Pancreas (tissue), 10 donors: ENCODE measurements at regions not wholly inside any gene's neighbourhood (a gene's known extent, or its start where the extent isn't known, plus 50 kb on each side); places are given as distances from the start of the nearest gene placed in this dataset.

Experiments
- ATAC-seq, 4 donors: fragments of 200-7000 bp; cut with Tn5 transposase; one replicate each; pipeline versions ENCODE4 v1.8.0 to v1.9.1; 2020; ENCODE audit warnings: mild to moderate bottlenecking in 4 of 4, moderate library complexity in 4 of 4
- DNase-seq, 6 donors: peaks; one replicate each; pipeline ENCODE4 v3.0.0-alpha.2; 2020
- FAIRE-seq: peaks from 2 replicates; lab custom pipeline; 2012; peaks lifted over from hg19 to GRCh38; lab: Jason Lieb, UNC
- H3K27ac ChIP-seq, 4 donors: fragments of 200-600 bp; sonication (generic); 1 replicate in 3 of 4; 2 replicates in 1 of 4; pipeline versions ENCODE4 v1.5.0 to v1.8.0; 2020
- H3K27me3 ChIP-seq, 4 donors: fragments of 200-600 bp; one replicate each; pipeline ENCODE4 v1.8.0; 2021
- H3K36me3 ChIP-seq, 3 donors: fragments of 200-600 bp; sonication (generic) in 1 of 3; one replicate each; pipeline versions ENCODE4 v1.5.0 to v1.8.0; 2020 to 2021
- H3K4me1 ChIP-seq, 3 donors: fragments of 200-600 bp; one replicate each; pipeline ENCODE4 v1.8.0; 2021
- H3K4me3 ChIP-seq, 4 donors: fragments of 200-600 bp; sonication (generic) in 2 of 4; one replicate each; pipeline versions ENCODE4 v1.5.0 to v1.8.0; 2020 to 2021
- H3K9me3 ChIP-seq, 4 donors: fragments of 200-600 bp; one replicate each; pipeline ENCODE4 v1.8.0; 2021
- CTCF ChIP-seq, 4 donors: fragments of 200-600 bp; sonication (generic) in 3 of 4; IDR thresholded peaks; one replicate each; pipeline versions ENCODE4 v1.5.0 to v1.8.0; 2021; ENCODE audit warnings: antibody characterized with exemption in 4 of 4
- WGBS, 2 donors: extraction: QIAGEN DNeasy Blood & Tissue Kit; methylation state at CpG; one replicate each; pipeline ENCODE4 v1.1.7; 2013; 5-methylcytosine and 5-hydroxymethylcytosine counted together
- intact Hi-C, 3 donors: fragments of 100-400 bp; cut with DNase I; formaldehyde crosslinking; loops; one replicate each; pipeline versions ENCODE4 v1.11.1 to v1.14.2; 2022
- donor health status: healthy with polysubstance abuse.
- donor health status: DM: no; HTN: no; CAD: no; lungs with moderate emphysema.
- donor health status: DM: no; HTN: no; CAD: no.
- donor health status: control.
- donor health status: control.
- donor health status: Bipolar disorder and iron deficiency.
- donor health status: DM: yes; HTN: yes; CAD: no.
- donor health status: DM: no; HTN: no; CAD: no.
- donor health status: DM: no; HTN: no; CAD: no.
- donor health status: DM: yes; HTN: yes; CAD: no.

GRCh38 chr15:69664572-69665571 is 212.3 kb downstream of the RPLP1 start:
- H3K36me3 ChIP-seq: no peaks in the 10 kb centered on the region
- H3K4me3 ChIP-seq: no peak overlapping the region
- DNase-seq (peak in 1 of 6 donors; percentile 27), ATAC-seq (peak in 2 of 4 donors; percentile 38 to 54), FAIRE-seq (no peak)
- 64% methylated on average over 28 of the region's 28 CpGs for WGBS, 2 donors
- TF ChIP-seq CTCF (IDR thresholded peaks at IDR 0.05): no peak
- H3K27me3 ChIP-seq: no peaks in the 10 kb centered on the region
- H3K27ac ChIP-seq: no peak overlapping the region
- H3K9me3 ChIP-seq: no peaks in the 10 kb centered on the region
- intact Hi-C loops: no loop called here
- no peaks in the 10 kb centered on the region for H3K4me1 ChIP-seq

- Histone ChIP-seq H3K4me3 (no peak overlapping the region), H3K4me1 (no peaks in the 10 kb centered on the region), H3K27ac (no peak overlapping the region), H3K36me3 (no peaks in the 10 kb centered on the region), H3K9me3 (no peaks in the 10 kb centered on the region), H3K27me3 (no peaks in the 10 kb centered on the region)
- TF ChIP-seq CTCF (IDR thresholded peaks at IDR 0.05): no peak
- intact Hi-C loops: no loop called here
- 79 to 82% methylated on average over 9 to 10 of the region's 10 CpGs for WGBS, 2 donors
- DNase-seq: no peak
- ATAC-seq: peak in 2 of 4 donors; percentile 12 to 24
- no peak for FAIRE-seq
Measured at GRCh38 chr15:69665641-69666111, 213.1 kb downstream of the RPLP1 start.

GRCh38 chr15:69666441-69666882 is 213.8 kb downstream of the RPLP1 start:
- ATAC-seq (peak in 2 of 4 donors; percentile 52 to 68), FAIRE-seq (no peak), DNase-seq (no peak)
- 88 to 90% methylated on average over 10 of the region's 10 CpGs for WGBS, 2 donors
- Histone ChIP-seq H3K27me3 (no peaks in the 10 kb centered on the region), H3K9me3 (no peaks in the 10 kb centered on the region), H3K27ac (no peak overlapping the region), H3K4me1 (no peaks in the 10 kb centered on the region), H3K4me3 (no peak overlapping the region), H3K36me3 (no peaks in the 10 kb centered on the region)
- no peak for TF ChIP-seq CTCF (IDR thresholded peaks at IDR 0.05)
- intact Hi-C loops: no loop called here

- intact Hi-C loops: no loop called here
- peak in 1 of 6 donors; percentile 45 for DNase-seq
- TF ChIP-seq CTCF (IDR thresholded peaks at IDR 0.05): no peak
- no peak for FAIRE-seq
- WGBS, 2 donors: 82 to 85% methylated on average over 18 to 19 of the region's 19 CpGs
- no peak overlapping the region for H3K4me3 ChIP-seq
- ATAC-seq: peak in 2 of 4 donors; percentile 41 to 68
- H3K36me3 ChIP-seq: no peaks in the 10 kb centered on the region
- H3K4me1 ChIP-seq: no peaks in the 10 kb centered on the region
- H3K27ac ChIP-seq: peak overlapping the region in 1 of 4 donors; percentile 8
- no peaks in the 10 kb centered on the region for H3K9me3 ChIP-seq
- H3K27me3 ChIP-seq: no peaks in the 10 kb centered on the region
Measured at GRCh38 chr15:69666921-69667811, 214.5 kb downstream of the RPLP1 start.
